Fibroblast of pulmonary artery (primary cell): ENCODE measurements at regions not wholly inside any gene's neighbourhood (a gene's known extent, or its start where the extent isn't known, plus 50 kb on each side); places are given as distances from the start of the nearest gene placed in this dataset.

Experiments used
- DNase-seq: peaks from one replicate; pipeline ENCODE4 v3.0.0-alpha.2; 2010; ENCODE audit warnings: low read depth
- H3K4me3 ChIP-seq: replicated peaks from 2 replicates; pipeline ENCODE4 v1.5.1; 2011; ENCODE audit warnings: low read depth, mild to moderate bottlenecking, control low read depth, low read length, moderate library complexity
- TF ChIP-seq, protein P1 (sequence below): IDR thresholded peaks from 2 replicates; pipeline ENCODE4 v1.5.1; 2011; ENCODE audit warnings: mild to moderate bottlenecking, control low read depth, low read length, inconsistent platforms; ENCODE audit errors: missing control alignments

DNA sequence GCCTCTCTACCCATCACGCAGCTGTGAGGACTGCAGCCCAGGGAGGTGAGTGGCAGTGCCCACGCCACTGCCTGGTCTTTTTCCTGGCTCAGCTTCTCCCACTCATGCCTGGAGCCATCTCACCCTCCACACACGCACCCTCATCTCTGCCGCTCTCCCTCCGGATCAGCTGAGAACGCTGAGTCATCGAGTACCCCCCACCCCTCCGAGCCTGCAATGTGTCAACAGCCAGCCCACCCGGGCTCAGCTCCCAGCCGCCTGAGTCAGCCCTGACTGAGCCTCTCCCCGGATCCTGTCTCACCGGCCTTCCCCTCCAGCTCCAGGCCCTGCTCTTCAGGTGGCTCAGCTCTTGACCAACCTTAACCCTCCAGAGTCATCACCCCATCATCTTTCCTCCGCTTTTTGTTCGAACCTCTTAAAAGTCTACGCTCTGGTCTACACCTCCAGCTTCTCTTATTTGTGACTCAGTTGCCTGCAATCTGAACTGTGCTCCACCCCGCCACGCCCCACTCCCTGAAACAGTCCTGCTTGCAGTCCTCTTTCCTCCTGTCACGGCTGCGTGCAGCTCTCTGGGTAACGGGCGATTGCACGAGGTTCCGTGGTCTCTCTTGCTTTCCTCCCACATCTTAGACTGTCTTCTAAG is 94.4 kb upstream of the ASAP2 start:
- H3K4me3 ChIP-seq = no peak overlapping the region
- peak; percentile 86 for DNase-seq
- TF ChIP-seq, protein P1, sequence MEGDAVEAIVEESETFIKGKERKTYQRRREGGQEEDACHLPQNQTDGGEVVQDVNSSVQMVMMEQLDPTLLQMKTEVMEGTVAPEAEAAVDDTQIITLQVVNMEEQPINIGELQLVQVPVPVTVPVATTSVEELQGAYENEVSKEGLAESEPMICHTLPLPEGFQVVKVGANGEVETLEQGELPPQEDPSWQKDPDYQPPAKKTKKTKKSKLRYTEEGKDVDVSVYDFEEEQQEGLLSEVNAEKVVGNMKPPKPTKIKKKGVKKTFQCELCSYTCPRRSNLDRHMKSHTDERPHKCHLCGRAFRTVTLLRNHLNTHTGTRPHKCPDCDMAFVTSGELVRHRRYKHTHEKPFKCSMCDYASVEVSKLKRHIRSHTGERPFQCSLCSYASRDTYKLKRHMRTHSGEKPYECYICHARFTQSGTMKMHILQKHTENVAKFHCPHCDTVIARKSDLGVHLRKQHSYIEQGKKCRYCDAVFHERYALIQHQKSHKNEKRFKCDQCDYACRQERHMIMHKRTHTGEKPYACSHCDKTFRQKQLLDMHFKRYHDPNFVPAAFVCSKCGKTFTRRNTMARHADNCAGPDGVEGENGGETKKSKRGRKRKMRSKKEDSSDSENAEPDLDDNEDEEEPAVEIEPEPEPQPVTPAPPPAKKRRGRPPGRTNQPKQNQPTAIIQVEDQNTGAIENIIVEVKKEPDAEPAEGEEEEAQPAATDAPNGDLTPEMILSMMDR = no peak

DNA sequence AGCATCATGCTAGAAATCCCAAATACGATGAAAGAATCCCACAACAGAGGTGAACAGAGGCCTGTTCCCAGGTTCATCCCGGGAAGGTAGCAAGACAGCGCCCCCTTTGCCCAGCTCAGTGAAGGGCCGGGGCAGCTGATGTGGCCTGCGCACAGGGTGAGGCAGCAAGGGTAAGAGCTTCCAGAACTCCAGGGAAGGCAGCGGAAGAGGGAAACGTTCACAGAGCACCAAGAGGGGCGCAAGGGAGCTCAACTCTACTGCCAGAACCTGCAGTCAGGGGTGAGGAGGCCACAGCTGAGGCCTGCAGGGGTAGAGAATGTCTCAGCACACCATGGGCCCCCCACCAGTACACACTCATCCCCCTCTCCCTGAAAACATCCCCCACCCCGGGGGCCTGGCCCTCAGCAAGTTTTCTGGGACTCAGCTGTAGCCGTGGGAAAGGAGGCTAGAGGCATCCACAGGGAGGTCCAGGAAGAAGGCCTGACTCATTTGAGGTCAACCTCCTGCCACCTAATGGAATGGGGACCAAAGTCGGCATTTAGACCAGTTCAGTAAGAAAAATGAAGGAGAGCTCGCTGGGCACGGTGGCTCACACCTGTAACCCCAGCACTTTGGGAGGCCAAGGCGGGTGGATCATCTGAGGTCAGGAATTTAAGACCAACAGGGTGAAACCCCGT is 95.6 kb upstream of the ASAP2 start:
- TF ChIP-seq, protein P1 = peak; percentile 22
- no peak for DNase-seq
- no peak overlapping the region for H3K4me3 ChIP-seq

DNA sequence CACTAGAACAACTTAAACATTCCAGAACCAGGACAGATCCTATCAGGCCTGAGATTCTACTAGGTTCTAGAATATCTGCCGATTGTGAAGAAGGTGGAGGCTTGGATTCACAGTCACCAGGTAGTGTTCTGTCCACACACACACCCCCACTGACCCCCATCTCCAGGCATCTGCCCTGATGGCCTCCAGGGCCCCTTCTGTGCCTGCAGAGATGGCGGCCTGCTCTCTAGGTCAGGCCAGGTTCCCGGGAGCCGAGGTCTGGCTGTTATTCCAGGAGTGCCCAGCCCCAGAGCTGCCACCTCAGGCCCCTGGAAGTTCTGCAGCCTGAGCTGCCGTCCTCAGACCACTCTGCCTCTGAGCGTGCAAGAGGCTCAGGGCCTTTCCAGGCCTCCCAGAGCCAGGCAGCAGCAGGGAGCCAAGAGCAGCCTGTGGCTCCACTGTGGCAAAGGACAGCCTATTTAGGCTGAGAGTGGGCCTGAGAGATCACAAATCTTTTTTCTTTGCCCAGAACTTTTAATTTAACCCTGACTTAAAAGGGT is 96.2 kb upstream of the ASAP2 start:
- DNase-seq = no peak
- TF ChIP-seq, protein P1 = no peak
- H3K4me3 ChIP-seq = no peak overlapping the region

DNA sequence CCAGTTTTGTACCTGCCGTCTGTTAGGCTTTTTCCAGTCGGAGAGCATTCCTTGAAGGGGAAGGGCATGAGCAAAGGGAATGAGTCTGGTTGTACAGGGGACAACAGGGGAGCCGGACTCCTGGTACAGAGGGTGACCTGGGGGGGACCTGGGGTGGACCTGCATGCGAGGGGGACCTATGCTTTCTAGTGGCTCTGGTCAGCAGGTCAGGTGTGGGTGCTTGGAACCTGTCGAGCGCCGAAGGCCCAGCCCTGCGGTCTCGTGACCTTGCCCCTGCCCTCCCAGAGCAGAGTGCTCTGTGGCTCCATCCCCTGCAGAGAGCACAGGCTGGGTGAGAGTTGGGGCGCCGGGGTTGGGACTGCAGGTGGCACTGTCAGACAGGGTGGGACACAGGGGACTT is 96.7 kb upstream of the ASAP2 start:
- no peak for DNase-seq
- TF ChIP-seq, protein P1 = no peak
- no peak overlapping the region for H3K4me3 ChIP-seq

DNA sequence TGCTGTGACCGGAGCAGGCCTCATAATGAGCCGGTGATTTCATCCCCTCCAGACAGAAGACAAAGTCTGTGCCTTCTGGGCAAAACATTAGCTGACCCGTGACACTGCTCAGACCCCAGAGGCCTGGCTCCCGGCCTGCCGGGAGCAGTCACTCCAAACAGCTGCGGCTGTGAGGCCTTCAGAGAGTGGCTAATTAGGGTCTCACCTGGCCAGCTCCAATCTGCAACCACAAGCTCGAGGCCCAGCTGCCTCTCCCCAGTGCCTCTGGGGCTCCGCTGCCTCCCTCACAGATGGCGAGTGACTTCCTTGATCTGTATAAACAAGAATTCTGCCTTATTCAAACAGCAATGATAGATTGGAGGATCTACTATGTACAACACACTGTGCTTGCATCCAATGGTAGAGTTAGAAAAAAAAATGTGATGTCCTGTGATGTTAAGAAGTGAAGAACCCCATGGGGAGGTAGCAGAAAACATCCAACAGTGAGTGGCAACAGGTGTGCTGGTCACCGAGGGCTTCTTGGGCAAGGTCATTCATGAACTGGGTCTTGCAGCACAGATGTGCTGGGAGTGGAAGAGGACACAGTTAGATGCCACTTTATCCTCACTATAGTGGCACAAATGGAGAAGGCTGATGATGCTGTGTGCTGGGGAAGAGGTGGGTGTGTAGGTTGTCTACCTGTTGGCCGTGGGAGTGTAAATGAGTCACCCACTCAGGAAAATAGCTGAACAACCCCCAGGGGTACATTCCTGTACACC is 98.2 kb upstream of the ASAP2 start:
- no peak for DNase-seq
- TF ChIP-seq, protein P1 = no peak
- H3K4me3 ChIP-seq = no peak overlapping the region

DNA sequence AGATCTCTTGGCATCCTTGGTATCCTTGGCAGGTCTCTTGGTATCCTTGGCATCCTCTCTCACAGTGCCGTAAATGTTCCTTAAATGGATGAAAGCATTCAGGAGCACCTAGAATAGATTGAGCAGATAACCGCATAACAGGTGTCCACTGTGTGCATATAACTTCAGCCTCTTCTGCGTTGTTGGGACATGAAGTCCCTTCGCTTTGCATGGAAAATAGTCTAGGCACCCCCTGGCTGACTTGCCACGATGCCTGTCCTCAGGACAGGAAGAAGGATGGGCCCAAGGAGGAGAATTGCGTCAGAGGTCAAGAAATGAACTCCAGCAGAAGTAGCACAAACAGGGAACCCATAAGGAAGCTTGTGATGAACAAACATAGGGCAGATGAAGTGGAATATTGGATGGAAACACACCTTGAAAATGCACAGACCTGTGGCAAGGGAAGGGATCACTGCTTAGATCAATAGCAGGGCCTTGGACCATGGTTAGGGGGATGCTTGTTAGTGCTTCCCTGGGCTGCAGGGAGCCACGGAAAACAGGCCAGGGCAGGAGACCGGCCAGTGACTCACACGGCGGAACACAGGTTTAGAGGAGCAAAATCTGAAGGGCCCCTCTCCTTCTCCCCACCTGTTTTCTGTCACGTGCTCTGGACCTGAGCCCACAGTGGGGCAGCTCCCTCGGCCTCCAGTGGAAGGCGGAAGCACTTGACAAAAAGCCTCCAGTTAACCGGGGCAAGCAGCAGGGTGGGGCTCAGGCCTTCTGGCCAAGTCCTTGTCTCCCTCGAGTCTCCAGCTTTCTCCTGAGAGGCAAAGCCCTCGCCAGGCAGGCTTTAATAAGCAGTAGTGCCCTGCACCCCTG is 99.2 kb upstream of the ASAP2 start:
- no peak overlapping the region for H3K4me3 ChIP-seq
- TF ChIP-seq, protein P1 = no peak
- no peak for DNase-seq
